Left lung (tissue), 4 donors: ENCODE measurements at regions not wholly inside any gene's neighbourhood (a gene's known extent, or its start where the extent isn't known, plus 50 kb on each side); places are given as distances from the start of the nearest gene placed in this dataset.

Source experiments
- ATAC-seq: fragments of 200-7000 bp; cut with Tn5 transposase; one replicate; pipeline ENCODE4 v1.9.1; 2020; ENCODE audit warnings: moderate library complexity
- DNase-seq, 4 donors: peaks; one replicate each; pipeline ENCODE4 v3.0.0-alpha.2; 2013 to 2020
- H3K27ac ChIP-seq, 2 donors: fragments of 200-600 bp; sonication (generic) in 1 of 2; one replicate each; pipeline versions ENCODE4 v1.5.0 to v1.8.0; 2020 to 2021
- H3K27me3 ChIP-seq, 2 donors: fragments of 200-600 bp; sonication (generic) in 1 of 2; one replicate each; pipeline versions ENCODE4 v1.5.0 to v1.8.0; 2020 to 2021
- H3K36me3 ChIP-seq, 2 donors: fragments of 200-600 bp; sonication (generic) in 1 of 2; one replicate each; pipeline versions ENCODE4 v1.5.0 to v1.8.0; 2020 to 2021
- H3K4me1 ChIP-seq, 2 donors: fragments of 200-600 bp; one replicate each; pipeline ENCODE4 v1.8.0; 2021
- H3K4me3 ChIP-seq, 2 donors: fragments of 200-600 bp; sonication (generic) in 1 of 2; one replicate each; pipeline versions ENCODE4 v1.5.0 to v1.8.0; 2020 to 2021; ENCODE audit warnings: mild to moderate bottlenecking in 1 of 2
- H3K9me3 ChIP-seq, 2 donors: fragments of 200-600 bp; sonication (generic) in 1 of 2; one replicate each; pipeline versions ENCODE4 v1.5.0 to v1.8.0; 2020 to 2021
- intact Hi-C, 2 donors: fragments of 100-400 bp; cut with DNase I; formaldehyde crosslinking; loops; one replicate each; pipeline versions ENCODE4 v1.11.2 to v1.14.2; 2022
- TF ChIP-seq, protein P1 (sequence below), 2 donors: fragments of 200-600 bp; sonication (generic) in 1 of 2; IDR thresholded peaks; one replicate each; pipeline versions ENCODE4 v1.5.0 to v1.8.0; 2021; ENCODE audit warnings: antibody characterized with exemption in 2 of 2
- donor health status: DM: no; HTN: yes; CAD: no.
- donor health status: DM: no; HTN: no; CAD: no.

DNA sequence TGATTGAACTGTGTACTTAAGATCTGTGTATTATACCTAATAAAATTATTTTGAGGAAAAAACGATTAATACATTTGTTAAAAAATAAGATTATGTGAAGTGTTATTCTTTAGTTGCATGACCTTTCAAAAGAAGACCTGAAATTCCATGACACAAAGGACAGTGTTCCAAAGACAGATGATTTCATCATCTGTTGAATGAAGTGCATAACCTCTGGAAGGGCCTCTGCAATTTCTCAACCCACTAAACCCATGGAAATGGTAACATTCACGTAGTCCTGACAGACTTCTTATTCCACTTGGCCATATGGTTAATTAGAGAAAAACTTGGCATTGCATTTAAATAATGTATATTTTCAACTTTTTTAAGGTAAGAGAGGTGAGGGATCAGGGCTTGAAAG, 167.2 kb upstream of the CTNND2 start:
- intact Hi-C loops = no loop called here
- TF ChIP-seq, protein P1, sequence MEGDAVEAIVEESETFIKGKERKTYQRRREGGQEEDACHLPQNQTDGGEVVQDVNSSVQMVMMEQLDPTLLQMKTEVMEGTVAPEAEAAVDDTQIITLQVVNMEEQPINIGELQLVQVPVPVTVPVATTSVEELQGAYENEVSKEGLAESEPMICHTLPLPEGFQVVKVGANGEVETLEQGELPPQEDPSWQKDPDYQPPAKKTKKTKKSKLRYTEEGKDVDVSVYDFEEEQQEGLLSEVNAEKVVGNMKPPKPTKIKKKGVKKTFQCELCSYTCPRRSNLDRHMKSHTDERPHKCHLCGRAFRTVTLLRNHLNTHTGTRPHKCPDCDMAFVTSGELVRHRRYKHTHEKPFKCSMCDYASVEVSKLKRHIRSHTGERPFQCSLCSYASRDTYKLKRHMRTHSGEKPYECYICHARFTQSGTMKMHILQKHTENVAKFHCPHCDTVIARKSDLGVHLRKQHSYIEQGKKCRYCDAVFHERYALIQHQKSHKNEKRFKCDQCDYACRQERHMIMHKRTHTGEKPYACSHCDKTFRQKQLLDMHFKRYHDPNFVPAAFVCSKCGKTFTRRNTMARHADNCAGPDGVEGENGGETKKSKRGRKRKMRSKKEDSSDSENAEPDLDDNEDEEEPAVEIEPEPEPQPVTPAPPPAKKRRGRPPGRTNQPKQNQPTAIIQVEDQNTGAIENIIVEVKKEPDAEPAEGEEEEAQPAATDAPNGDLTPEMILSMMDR (IDR thresholded peaks at IDR 0.05) = no peak
- H3K27ac ChIP-seq = no peak overlapping the region
- H3K9me3 ChIP-seq = peaks cover 0 to 1% of the 10 kb centered on the region in 2 donors
- ATAC-seq = no peak
- no peaks in the 10 kb centered on the region for H3K27me3 ChIP-seq
- H3K4me1 ChIP-seq = no peaks in the 10 kb centered on the region
- no peak for DNase-seq
- H3K4me3 ChIP-seq = no peak overlapping the region
- H3K36me3 ChIP-seq = no peaks in the 10 kb centered on the region

DNA sequence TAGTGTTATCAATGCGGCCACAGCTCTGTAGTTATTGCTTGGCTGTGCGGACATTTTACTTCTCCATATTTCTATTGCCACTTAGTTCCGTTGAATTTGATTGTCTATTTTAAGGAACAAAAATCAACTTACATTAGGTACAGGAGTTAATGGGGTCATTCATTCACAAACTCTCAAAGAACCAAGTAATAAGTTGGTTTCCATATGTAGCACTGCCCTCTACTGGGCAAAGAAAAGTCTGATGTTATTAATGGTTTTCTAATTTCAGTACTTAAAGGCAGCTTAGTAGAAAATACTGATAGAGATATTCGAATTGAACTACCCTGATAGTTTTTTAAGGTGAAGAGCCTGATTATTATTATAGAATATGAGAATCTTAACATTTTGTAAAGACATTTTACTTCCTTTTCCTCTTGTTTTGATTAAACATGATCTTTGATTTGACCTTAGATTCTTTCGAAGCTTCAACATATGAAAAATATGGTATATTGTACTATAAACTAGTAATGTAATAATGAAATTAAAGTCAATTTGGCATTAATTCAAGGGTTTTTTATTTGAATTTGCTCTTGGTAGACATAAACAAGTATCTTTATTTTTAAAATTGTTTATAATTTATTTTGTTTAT, 119.5 kb upstream of the CTNND2 start:
- no peaks in the 10 kb centered on the region for H3K36me3 ChIP-seq
- no peak overlapping the region for H3K4me3 ChIP-seq
- H3K27ac ChIP-seq = no peak overlapping the region
- intact Hi-C loops = no loop called here
- no peaks in the 10 kb centered on the region for H3K27me3 ChIP-seq
- no peaks in the 10 kb centered on the region for H3K4me1 ChIP-seq
- TF ChIP-seq, protein P1 (IDR thresholded peaks at IDR 0.05) = peak in 1 of 2 donors; percentile 25
- DNase-seq = peak in 2 of 4 donors; percentile 10 to 21
- ATAC-seq = peak; percentile 54
- H3K9me3 ChIP-seq = peaks cover 0 to 14% of the 10 kb centered on the region in 2 donors

DNA sequence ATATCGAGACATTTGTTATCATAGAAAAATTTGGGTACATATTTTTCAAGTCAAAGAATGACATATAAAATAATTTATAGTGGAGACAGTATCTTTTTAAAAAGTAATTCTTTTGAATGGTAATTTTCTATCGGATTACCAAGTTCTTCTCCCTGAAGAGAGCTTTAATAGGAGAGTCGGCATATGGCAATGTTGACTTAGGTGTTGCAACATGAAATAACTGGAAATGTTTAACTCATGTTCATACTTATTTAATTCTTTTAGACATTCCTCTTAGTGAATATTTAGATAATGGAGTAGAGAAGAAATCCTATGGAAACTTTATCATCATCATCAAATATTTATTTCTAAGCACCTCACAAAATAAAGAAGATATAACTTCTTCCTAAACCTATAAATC, 118.2 kb upstream of the CTNND2 start:
- peaks cover 0 to under 1% of the 10 kb centered on the region in 2 donors for H3K9me3 ChIP-seq
- no peak overlapping the region for H3K27ac ChIP-seq
- ATAC-seq (no peak), DNase-seq (no peak)
- no peaks in the 10 kb centered on the region for H3K27me3 ChIP-seq
- no peak overlapping the region for H3K4me3 ChIP-seq
- no peaks in the 10 kb centered on the region for H3K36me3 ChIP-seq
- TF ChIP-seq, protein P1 (IDR thresholded peaks at IDR 0.05) = no peak
- H3K4me1 ChIP-seq = no peaks in the 10 kb centered on the region
- intact Hi-C loops = no loop called here

DNA sequence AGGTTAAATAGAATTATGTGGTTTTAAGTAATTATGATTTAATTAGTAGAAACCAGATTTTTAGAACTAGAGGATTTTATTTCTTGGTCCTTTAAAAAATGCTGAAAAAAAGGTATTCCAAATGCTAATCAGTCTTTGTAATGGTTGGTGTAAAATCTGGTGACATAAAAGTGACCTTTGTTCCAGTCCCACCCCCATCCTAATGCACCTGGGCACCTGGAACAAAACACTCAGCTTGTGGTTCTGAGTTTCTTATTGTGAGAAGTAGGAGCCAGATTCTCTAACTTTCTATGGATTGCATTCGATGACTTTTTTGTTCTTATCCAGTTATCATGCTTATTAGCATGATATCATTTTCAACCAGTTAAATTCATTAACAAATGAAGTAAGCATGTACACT, 115.1 kb upstream of the CTNND2 start:
- Histone ChIP-seq H3K27me3 (no peaks in the 10 kb centered on the region), H3K27ac (no peak overlapping the region), H3K36me3 (no peaks in the 10 kb centered on the region), H3K4me1 (no peaks in the 10 kb centered on the region), H3K9me3 (peaks cover 0 to 4% of the 10 kb centered on the region in 2 donors), H3K4me3 (no peak overlapping the region)
- TF ChIP-seq, protein P1 (IDR thresholded peaks at IDR 0.05) = no peak
- ATAC-seq (no peak), DNase-seq (no peak)
- intact Hi-C loops = no loop called here

DNA sequence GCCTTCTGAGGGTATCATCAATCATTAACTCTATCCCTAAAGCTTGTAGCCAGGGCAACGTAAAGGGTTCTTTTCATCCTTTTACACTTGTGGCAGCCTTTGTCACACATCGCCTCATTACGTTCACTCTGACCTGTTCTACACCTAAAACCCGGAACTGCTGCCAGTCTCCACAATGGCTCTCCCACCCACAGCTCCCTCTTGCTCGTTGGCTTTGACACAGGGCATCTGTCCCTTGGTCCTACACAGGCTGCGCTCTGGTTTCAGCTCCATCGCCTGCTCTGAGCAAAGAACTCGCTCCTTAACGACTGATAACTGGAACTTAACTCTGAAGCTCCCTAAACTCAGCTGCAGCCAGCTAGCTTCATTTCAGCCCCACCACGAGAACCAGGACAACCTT, 112.8 kb upstream of the CTNND2 start:
- Histone ChIP-seq H3K36me3 (no peaks in the 10 kb centered on the region), H3K27ac (no peak overlapping the region), H3K4me3 (no peak overlapping the region), H3K9me3 (peaks cover 0 to 4% of the 10 kb centered on the region in 2 donors), H3K27me3 (no peaks in the 10 kb centered on the region), H3K4me1 (no peaks in the 10 kb centered on the region)
- intact Hi-C loops = no loop called here
- peak in 1 of 4 donors; percentile 3 for DNase-seq
- TF ChIP-seq, protein P1 (IDR thresholded peaks at IDR 0.05) = no peak
- no peak for ATAC-seq
